DND-41 (cell line): ENCODE measurements at regions not wholly inside any gene's neighbourhood (a gene's known extent, or its start where the extent isn't known, plus 50 kb on each side); places are given as distances from the start of the nearest gene placed in this dataset.

Experiments
- EZH2 ChIP-seq: IDR thresholded peaks from 3 replicates; pipeline ENCODE4 v1.6.1; 2012; ENCODE audit warnings: borderline replicate concordance, low read depth, mild to moderate bottlenecking, moderate library complexity, low read length, inconsistent platforms; ENCODE audit not compliant: severe bottlenecking
- TF ChIP-seq, protein P1 (sequence below): IDR thresholded peaks from 2 replicates; pipeline ENCODE4 v1.5.1; 2012; ENCODE audit warnings: borderline replicate concordance, low read length, moderate library complexity, mild to moderate bottlenecking; ENCODE audit not compliant: poor library complexity, severe bottlenecking; ENCODE audit errors: extremely low read depth

DNA sequence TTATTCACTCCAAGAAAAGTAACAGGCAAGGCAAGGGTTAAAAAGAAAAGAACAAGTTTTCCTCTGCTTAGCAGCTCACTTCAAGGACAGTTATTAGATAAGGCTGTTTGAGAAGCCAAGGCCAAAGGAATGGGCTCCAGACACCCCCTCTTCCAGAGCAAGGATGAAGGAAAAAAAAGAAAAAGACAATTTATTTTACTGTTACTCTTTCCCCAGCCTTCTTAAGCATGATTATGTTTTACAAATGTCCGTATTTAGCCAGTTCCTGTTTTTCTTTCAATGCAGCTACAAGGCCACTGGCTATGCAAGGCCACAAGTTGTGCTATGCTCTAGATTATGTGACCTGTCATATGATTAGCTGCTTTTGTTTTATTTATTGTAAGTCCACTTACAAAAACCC, 106.5 kb upstream of the SIMC1 start:
- TF ChIP-seq, protein P1, sequence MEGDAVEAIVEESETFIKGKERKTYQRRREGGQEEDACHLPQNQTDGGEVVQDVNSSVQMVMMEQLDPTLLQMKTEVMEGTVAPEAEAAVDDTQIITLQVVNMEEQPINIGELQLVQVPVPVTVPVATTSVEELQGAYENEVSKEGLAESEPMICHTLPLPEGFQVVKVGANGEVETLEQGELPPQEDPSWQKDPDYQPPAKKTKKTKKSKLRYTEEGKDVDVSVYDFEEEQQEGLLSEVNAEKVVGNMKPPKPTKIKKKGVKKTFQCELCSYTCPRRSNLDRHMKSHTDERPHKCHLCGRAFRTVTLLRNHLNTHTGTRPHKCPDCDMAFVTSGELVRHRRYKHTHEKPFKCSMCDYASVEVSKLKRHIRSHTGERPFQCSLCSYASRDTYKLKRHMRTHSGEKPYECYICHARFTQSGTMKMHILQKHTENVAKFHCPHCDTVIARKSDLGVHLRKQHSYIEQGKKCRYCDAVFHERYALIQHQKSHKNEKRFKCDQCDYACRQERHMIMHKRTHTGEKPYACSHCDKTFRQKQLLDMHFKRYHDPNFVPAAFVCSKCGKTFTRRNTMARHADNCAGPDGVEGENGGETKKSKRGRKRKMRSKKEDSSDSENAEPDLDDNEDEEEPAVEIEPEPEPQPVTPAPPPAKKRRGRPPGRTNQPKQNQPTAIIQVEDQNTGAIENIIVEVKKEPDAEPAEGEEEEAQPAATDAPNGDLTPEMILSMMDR, result no peak
- TF ChIP-seq EZH2, result no peak
